B cell (primary cell): ENCODE measurements at regions not wholly inside any gene's neighbourhood (a gene's known extent, or its start where the extent isn't known, plus 50 kb on each side); places are given as distances from the start of the nearest gene placed in this dataset.

Experiments
- ATAC-seq: fragments of 200-7000 bp; cut with Tn5 transposase; one replicate; pipeline ENCODE4 v1.10.0; 2021; ENCODE audit warnings: low read depth, mild to moderate bottlenecking, moderate number of reproducible peaks, moderate library complexity
- CTCF ChIA-PET: fragments of 350-600 bp; sonication (Branson Sonifier 250); formaldehyde crosslinking; loops from one replicate; lab custom pipeline; 2021; ENCODE audit warnings: antibody characterized with exemption, inconsistent platforms; lab: Charles Lee
- POLR2A ChIA-PET: fragments of 350-600 bp; sonication (Branson Sonifier 250); formaldehyde crosslinking; loops from one replicate; lab custom pipeline; 2021; ENCODE audit warnings: antibody characterized with exemption; lab: Charles Lee
- DNase-seq: peaks from one replicate; pipeline ENCODE4 v3.0.0; 2013
- H2AFZ ChIP-seq: 2 replicates; pipeline ENCODE4 v1.6.1; 2012; ENCODE audit warnings: mild to moderate bottlenecking, low read depth, low read length; ENCODE audit not compliant: insufficient read depth, poor library complexity, severe bottlenecking
- H3K27ac ChIP-seq, 2 donors: 1 replicate in 1 of 2; 2 replicates in 1 of 2; pipeline ENCODE4 v1.5.1; 2012 to 2013; ENCODE audit warnings: low read length in 2 of 2, mild to moderate bottlenecking in 2 of 2, moderate library complexity in 1 of 2
- H3K27me3 ChIP-seq, 4 experiments: fragments of 200-600 bp in 1 of 4; sonication (generic) in 1 of 4; replicated peaks in 1 of 4; 1 replicate in 2 of 4; 2 replicates in 2 of 4; pipeline versions ENCODE4 v1.6.1 to v1.7.0; 2013 to 2016; ENCODE audit warnings: low read length in 3 of 4, mild to moderate bottlenecking in 2 of 4, mixed read lengths in 1 of 4, moderate library complexity in 1 of 4; ENCODE audit not compliant: insufficient read depth in 4 of 4, control insufficient read depth in 3 of 4; ENCODE audit errors: control extremely low read depth in 1 of 4
- H3K36me3 ChIP-seq, 2 experiments: replicated peaks in 1 of 2; 1 replicate in 1 of 2; 2 replicates in 1 of 2; pipeline versions ENCODE4 v1.6.1 to v1.7.1; 2013; ENCODE audit warnings: low read length in 1 of 2; ENCODE audit not compliant: insufficient read depth in 2 of 2, control insufficient read depth in 1 of 2; ENCODE audit errors: control extremely low read depth in 1 of 2, extremely low read depth in 1 of 2
- H3K4me1 ChIP-seq, 2 donors: fragments of 200-600 bp in 1 of 2; sonication (generic) in 1 of 2; 1 replicate in 1 of 2; 2 replicates in 1 of 2; pipeline versions ENCODE4 v1.5.1 to v1.6.1; 2013 to 2017; ENCODE audit warnings: low read length in 2 of 2; ENCODE audit not compliant: control insufficient read depth in 2 of 2, insufficient read depth in 2 of 2
- H3K4me2 ChIP-seq: replicated peaks from 2 replicates; pipeline ENCODE3; 2012; ENCODE audit warnings: mild to moderate bottlenecking, low read depth, low read length; ENCODE audit not compliant: poor library complexity, severe bottlenecking
- H3K4me3 ChIP-seq, 5 experiments: fragments of 200-600 bp in 1 of 5; sonication (generic) in 1 of 5; 1 replicate in 3 of 5; 2 replicates in 2 of 5; pipeline versions ENCODE4 v1.5.1 to v1.7.0; 2011 to 2016; ENCODE audit warnings: low read length in 4 of 5, mild to moderate bottlenecking in 4 of 5, low read depth in 2 of 5, control low read depth in 1 of 5, moderate library complexity in 1 of 5; ENCODE audit not compliant: insufficient read depth in 1 of 5; ENCODE audit errors: control extremely low read depth in 1 of 5, extremely low read depth in 1 of 5
- H3K79me2 ChIP-seq: fragments of 200-600 bp; sonication (generic); one replicate; pipeline ENCODE4 v1.6.0; 2016; ENCODE audit warnings: low read length; ENCODE audit not compliant: control insufficient read depth, insufficient read depth
- H3K9ac ChIP-seq: fragments of 200-600 bp; sonication (generic); 2 replicates; pipeline ENCODE4 v1.6.1; 2017; ENCODE audit warnings: mild to moderate bottlenecking, low read length, moderate library complexity
- H3K9me3 ChIP-seq, 3 donors: one replicate each; pipeline versions ENCODE4 v1.6.1 to v1.7.1; 2013; ENCODE audit warnings: low read length in 2 of 3; ENCODE audit not compliant: control insufficient read depth in 2 of 3, insufficient read depth in 1 of 3; ENCODE audit errors: control extremely low read depth in 1 of 3
- H4K20me1 ChIP-seq: 2 replicates; pipeline ENCODE4 v1.6.0; 2012; ENCODE audit warnings: mild to moderate bottlenecking, low read length; ENCODE audit not compliant: insufficient read depth, control insufficient read depth, poor library complexity, severe bottlenecking
- H3K27ac Mint-ChIP-seq: one replicate; pipeline ENCODE4 v1.8.0; 2021; ENCODE audit warnings: mixed read lengths
- H3K27me3 Mint-ChIP-seq: one replicate; pipeline ENCODE4 v1.8.0; 2021; ENCODE audit warnings: mixed read lengths
- H3K4me1 Mint-ChIP-seq: one replicate; pipeline ENCODE4 v1.8.0; 2021; ENCODE audit warnings: mixed read lengths
- H3K4me3 Mint-ChIP-seq: one replicate; pipeline ENCODE4 v1.8.0; 2021; ENCODE audit warnings: mixed read lengths
- H3K9me3 Mint-ChIP-seq: one replicate; pipeline ENCODE4 v1.8.0; 2022; ENCODE audit warnings: mixed read lengths; ENCODE audit not compliant: insufficient read depth
- EZH2 ChIP-seq: IDR thresholded peaks from 2 replicates; pipeline ENCODE4 v1.6.1; 2012; ENCODE audit warnings: borderline replicate concordance, low read depth, mild to moderate bottlenecking, moderate library complexity, low read length; ENCODE audit not compliant: insufficient read depth, poor library complexity, severe bottlenecking
- WGBS: methylation state at CpG from one replicate; pipeline ENCODE4 v1.1.5; 2013; ENCODE audit warnings: missing lambda C conversion rate; ENCODE audit not compliant: insufficient coverage; 5-methylcytosine and 5-hydroxymethylcytosine counted together
- intact Hi-C: fragments of 100-400 bp; cut with micrococcal nuclease; formaldehyde crosslinking; loops from one replicate; pipeline ENCODE4 v1.10.0; 2022
- TF ChIP-seq, protein P1 (sequence below): fragments of 200-600 bp; IDR thresholded peaks from one replicate; pipeline ENCODE4 v1.8.0; 2022; ENCODE audit warnings: antibody characterized with exemption, mild to moderate bottlenecking

DNA sequence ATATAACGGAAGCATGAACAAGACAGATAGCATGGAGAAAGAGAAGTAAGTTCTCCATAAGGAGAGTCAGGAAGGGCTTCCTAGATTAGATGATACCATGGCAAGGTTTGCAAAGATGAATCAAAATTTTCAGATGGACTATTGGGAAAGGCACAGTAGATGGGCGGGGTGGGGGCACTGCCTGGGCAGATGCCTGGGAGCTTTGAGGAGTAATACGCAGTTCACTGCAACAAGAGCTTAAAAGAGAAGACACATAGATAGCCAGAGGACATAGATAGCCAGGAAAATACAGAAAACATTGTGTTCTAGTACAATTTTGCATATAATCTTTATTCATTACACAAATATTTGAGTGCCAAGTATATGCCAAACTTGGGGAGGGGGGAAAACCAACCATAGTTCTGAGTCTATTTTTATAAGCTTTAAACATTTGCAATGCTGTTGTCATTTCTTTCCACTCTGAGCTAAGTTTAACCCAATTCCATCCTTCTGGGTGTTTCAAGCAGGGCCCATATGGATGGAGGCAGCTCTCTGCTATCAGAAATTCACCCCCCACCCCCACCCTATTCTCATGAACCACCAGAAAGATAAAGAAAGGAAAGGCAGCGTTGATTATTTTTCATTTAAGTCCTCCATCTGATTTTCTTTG, 120.6 kb downstream of the NUF2 start:
- ChIA-PET CTCF (no interaction called here), POLR2A (no interaction called here)
- H3K4me2 ChIP-seq: no peak overlapping the region
- H3K4me3 ChIP-seq: no peak overlapping the region
- H3K9me3 ChIP-seq: no peaks in the 10 kb centered on the region
- Mint-ChIP-seq H3K9me3 (no peaks in the 10 kb centered on the region), H3K4me3 (no peak overlapping the region), H3K27ac (no peak overlapping the region), H3K27me3 (peaks cover 15% of the 10 kb centered on the region), H3K4me1 (no peaks in the 10 kb centered on the region)
- H3K27me3 ChIP-seq: no peaks in the 10 kb centered on the region
- ATAC-seq (no peak), DNase-seq (no peak)
- no peak overlapping the region for H2AFZ ChIP-seq
- intact Hi-C loops: no loop called here
- H3K27ac ChIP-seq: no peak overlapping the region
- H3K4me1 ChIP-seq: no peaks in the 10 kb centered on the region
- TF ChIP-seq, protein P1, sequence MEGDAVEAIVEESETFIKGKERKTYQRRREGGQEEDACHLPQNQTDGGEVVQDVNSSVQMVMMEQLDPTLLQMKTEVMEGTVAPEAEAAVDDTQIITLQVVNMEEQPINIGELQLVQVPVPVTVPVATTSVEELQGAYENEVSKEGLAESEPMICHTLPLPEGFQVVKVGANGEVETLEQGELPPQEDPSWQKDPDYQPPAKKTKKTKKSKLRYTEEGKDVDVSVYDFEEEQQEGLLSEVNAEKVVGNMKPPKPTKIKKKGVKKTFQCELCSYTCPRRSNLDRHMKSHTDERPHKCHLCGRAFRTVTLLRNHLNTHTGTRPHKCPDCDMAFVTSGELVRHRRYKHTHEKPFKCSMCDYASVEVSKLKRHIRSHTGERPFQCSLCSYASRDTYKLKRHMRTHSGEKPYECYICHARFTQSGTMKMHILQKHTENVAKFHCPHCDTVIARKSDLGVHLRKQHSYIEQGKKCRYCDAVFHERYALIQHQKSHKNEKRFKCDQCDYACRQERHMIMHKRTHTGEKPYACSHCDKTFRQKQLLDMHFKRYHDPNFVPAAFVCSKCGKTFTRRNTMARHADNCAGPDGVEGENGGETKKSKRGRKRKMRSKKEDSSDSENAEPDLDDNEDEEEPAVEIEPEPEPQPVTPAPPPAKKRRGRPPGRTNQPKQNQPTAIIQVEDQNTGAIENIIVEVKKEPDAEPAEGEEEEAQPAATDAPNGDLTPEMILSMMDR: no peak
- TF ChIP-seq EZH2: no peak
- H3K9ac ChIP-seq: no peak overlapping the region
- H3K79me2 ChIP-seq: no peaks in the 10 kb centered on the region
- 81% methylated on average over 3 of the region's 4 CpGs for WGBS
- H4K20me1 ChIP-seq: no peaks in the 10 kb centered on the region
- H3K36me3 ChIP-seq: no peaks in the 10 kb centered on the region

GRCh38 chr1:163442895-163443294, 121.1 kb downstream of the NUF2 start:
- no peak for TF ChIP-seq EZH2
- TF ChIP-seq, protein P1: no peak
- Histone ChIP-seq H3K4me1 (no peaks in the 10 kb centered on the region), H3K9ac (no peak overlapping the region), H3K27ac (no peak overlapping the region), H3K79me2 (no peaks in the 10 kb centered on the region), H4K20me1 (no peaks in the 10 kb centered on the region), H2AFZ (no peak overlapping the region), H3K36me3 (no peaks in the 10 kb centered on the region), H3K4me2 (no peak overlapping the region), H3K4me3 (no peak overlapping the region), H3K27me3 (no peaks in the 10 kb centered on the region), H3K9me3 (no peaks in the 10 kb centered on the region)
- Mint-ChIP-seq H3K4me3 (no peak overlapping the region), H3K4me1 (no peaks in the 10 kb centered on the region), H3K27me3 (peaks cover 15% of the 10 kb centered on the region), H3K27ac (no peak overlapping the region), H3K9me3 (no peaks in the 10 kb centered on the region)
- ATAC-seq (no peak), DNase-seq (no peak)
- WGBS: 90% methylated on average over 7 of the region's 7 CpGs
- ChIA-PET POLR2A (no interaction called here), CTCF (no interaction called here)
- intact Hi-C loops: no loop called here
